HG02610 (cell line): ENCODE measurements at regions not wholly inside any gene's neighbourhood (a gene's known extent, or its start where the extent isn't known, plus 50 kb on each side); places are given as distances from the start of the nearest gene placed in this dataset.
"Not testable (repeated sequence)": the region's sequence is repeated elsewhere in the genome, so short reads cannot be mapped to it uniquely, and the experiment has no call there.

Experiments
- ATAC-seq: cut with Tn5 transposase; IDR thresholded peaks from one replicate; pipeline ENCODE4 v1.9.1; 2021; ENCODE audit warnings: mild to moderate bottlenecking, moderate library complexity; ENCODE audit not compliant: unreplicated experiment

GRCh38 chr1:164087906-164088453 is 471.0 kb upstream of the PBX1 start:
- ATAC-seq, result no peak

GRCh38 chr1:164092603-164093353 is 466.2 kb upstream of the PBX1 start:
- ATAC-seq, result no peak

- no peak for ATAC-seq
Observed at GRCh38 chr1:164093543-164093942, 465.4 kb upstream of the PBX1 start.

- no peak for ATAC-seq
Observed at GRCh38 chr1:164101802-164102201, 457.2 kb upstream of the PBX1 start.

GRCh38 chr1:164131949-164132348 is 427.0 kb upstream of the PBX1 start:
- no peak for ATAC-seq

- peak; percentile 50 for ATAC-seq
Observed at GRCh38 chr1:164137273-164137925, 421.6 kb upstream of the PBX1 start.

- ATAC-seq, result no peak
Observed at GRCh38 chr1:164141797-164142196, 417.2 kb upstream of the PBX1 start.

GRCh38 chr1:164154622-164155021 is 404.4 kb upstream of the PBX1 start:
- no peak for ATAC-seq

GRCh38 chr1:164155347-164155746 is 403.6 kb upstream of the PBX1 start:
- ATAC-seq, result no peak

GRCh38 chr1:164163289-164163849 is 395.6 kb upstream of the PBX1 start:
- no peak for ATAC-seq

GRCh38 chr1:164165466-164165865 is 393.5 kb upstream of the PBX1 start:
- ATAC-seq, result no peak

GRCh38 chr1:164166454-164166853 is 392.5 kb upstream of the PBX1 start:
- ATAC-seq, result not testable (repeated sequence)

- ATAC-seq, result no peak
Observed at GRCh38 chr1:164177118-164177517, 381.9 kb upstream of the PBX1 start.

- ATAC-seq, result no peak
Observed at GRCh38 chr1:164180824-164181223, 378.2 kb upstream of the PBX1 start.

GRCh38 chr1:164183854-164184635 is 374.9 kb upstream of the PBX1 start:
- no peak for ATAC-seq

GRCh38 chr1:164186881-164187280 is 372.1 kb upstream of the PBX1 start:
- ATAC-seq, result no peak

- no peak for ATAC-seq
Observed at GRCh38 chr1:164188497-164188896, 370.5 kb upstream of the PBX1 start.

GRCh38 chr1:164191191-164191590 is 367.8 kb upstream of the PBX1 start:
- ATAC-seq, result no peak

- no peak for ATAC-seq
Observed at GRCh38 chr1:164210211-164210739, 348.7 kb upstream of the PBX1 start.

- no peak for ATAC-seq
Observed at GRCh38 chr1:164223378-164223777, 335.6 kb upstream of the PBX1 start.

- no peak for ATAC-seq
Observed at GRCh38 chr1:164225011-164225410, 334.0 kb upstream of the PBX1 start.
